SK-N-SH treated with all-trans-retinoic acid at 6 μM for 48 hours (cell line): ENCODE measurements at regions not wholly inside any gene's neighbourhood (a gene's known extent, or its start where the extent isn't known, plus 50 kb on each side); places are given as distances from the start of the nearest gene placed in this dataset.

Experiments
- ATAC-seq: fragments of 200-7000 bp; cut with Tn5 transposase; 3 replicates; pipeline ENCODE4 v1.9.1; 2020; ENCODE audit warnings: mild to moderate bottlenecking, moderate library complexity
- ARNTL ChIP-seq: fragments of 450-650 bp; formaldehyde crosslinking; IDR thresholded peaks from 2 replicates; pipeline ENCODE4 v1.5.0; 2020; ENCODE audit warnings: low read depth, mild to moderate bottlenecking, moderate library complexity, borderline replicate concordance
- BACH2 ChIP-seq: fragments of 250-450 bp; sonication (Bioruptor Pico); IDR thresholded peaks from 2 replicates; pipeline ENCODE4 v1.9.0; 2021; ENCODE audit warnings: mild to moderate bottlenecking, borderline replicate concordance
- CSDC2 ChIP-seq: fragments of 250-450 bp; sonication (Bioruptor Pico); IDR thresholded peaks from 2 replicates; pipeline ENCODE4 v1.5.0; 2020; ENCODE audit warnings: mild to moderate bottlenecking, moderate library complexity
- ISL1 ChIP-seq: fragments of 250-450 bp; sonication (Bioruptor Pico); IDR thresholded peaks from 2 replicates; pipeline ENCODE4 v2.1.2; 2022; ENCODE audit warnings: mild to moderate bottlenecking, moderate library complexity
- OSR1 ChIP-seq: fragments of 250-450 bp; sonication (Bioruptor Pico); IDR thresholded peaks from 2 replicates; pipeline ENCODE4 v1.8.0; 2022; ENCODE audit warnings: moderate library complexity, mild to moderate bottlenecking, inconsistent platforms
- PPARA ChIP-seq: fragments of 250-450 bp; sonication (Bioruptor Pico); IDR thresholded peaks from 2 replicates; pipeline ENCODE4 v1.5.0; 2020; ENCODE audit warnings: mild to moderate bottlenecking, borderline replicate concordance
- RARB ChIP-seq: fragments of 250-450 bp; sonication (Bioruptor Pico); IDR thresholded peaks from 2 replicates; pipeline ENCODE4 v1.8.0; 2021; ENCODE audit warnings: mild to moderate bottlenecking, moderate library complexity
- SNAI2 ChIP-seq: fragments of 250-450 bp; sonication (Bioruptor Pico); IDR thresholded peaks from 2 replicates; pipeline ENCODE4 v1.5.0; 2020; ENCODE audit warnings: mild to moderate bottlenecking, moderate library complexity
- TOX ChIP-seq: fragments of 250-450 bp; sonication (Bioruptor Pico); IDR thresholded peaks from 2 replicates; pipeline ENCODE4 v1.8.0; 2021; ENCODE audit warnings: mild to moderate bottlenecking, moderate library complexity, borderline replicate concordance
- ZFP3 ChIP-seq: fragments of 250-450 bp; sonication (Bioruptor Pico); IDR thresholded peaks from 2 replicates; pipeline ENCODE4 v1.5.0; 2020; ENCODE audit warnings: mild to moderate bottlenecking, moderate library complexity
- ZFP30 ChIP-seq: fragments of 450-650 bp; formaldehyde crosslinking; IDR thresholded peaks from 2 replicates; pipeline ENCODE4 v1.5.0; 2022; ENCODE audit warnings: mild to moderate bottlenecking, moderate library complexity
- ZNF565 ChIP-seq: fragments of 450-650 bp; formaldehyde crosslinking; conservative IDR thresholded peaks from 2 replicates; pipeline ENCODE4 v1.5.0; 2020; ENCODE audit warnings: low read depth, mild to moderate bottlenecking, moderate library complexity
- ZNF70 ChIP-seq: fragments of 450-650 bp; formaldehyde crosslinking; IDR thresholded peaks from 2 replicates; pipeline ENCODE4 v1.5.0; 2020; ENCODE audit warnings: mild to moderate bottlenecking, moderate library complexity
- TF ChIP-seq, protein P1 (sequence below): fragments of 250-450 bp; sonication (Bioruptor Pico); IDR thresholded peaks from 2 replicates; pipeline ENCODE4 v1.8.0; 2020; ENCODE audit warnings: mild to moderate bottlenecking, moderate library complexity, borderline replicate concordance
- TF ChIP-seq, protein P2 (sequence below): fragments of 250-450 bp; sonication (Bioruptor Pico); IDR thresholded peaks from 2 replicates; pipeline ENCODE4 v1.5.1; 2021; ENCODE audit warnings: mild to moderate bottlenecking, moderate library complexity
- TF ChIP-seq, protein P3 (sequence below): fragments of 250-450 bp; sonication (Bioruptor Pico); IDR thresholded peaks from 2 replicates; pipeline ENCODE4 v1.8.0; 2021; ENCODE audit warnings: low read depth, mild to moderate bottlenecking, moderate library complexity, borderline replicate concordance
- TF ChIP-seq, protein P4 (sequence below): fragments of 250-450 bp; sonication (Bioruptor Pico); IDR thresholded peaks from 2 replicates; pipeline ENCODE4 v1.5.1; 2020; ENCODE audit warnings: low read depth, mild to moderate bottlenecking, moderate library complexity
- TF ChIP-seq, protein P5 (sequence below): fragments of 250-450 bp; sonication (Bioruptor Pico); IDR thresholded peaks from 2 replicates; pipeline ENCODE4 v1.5.0; 2020; ENCODE audit warnings: mild to moderate bottlenecking, moderate library complexity

DNA sequence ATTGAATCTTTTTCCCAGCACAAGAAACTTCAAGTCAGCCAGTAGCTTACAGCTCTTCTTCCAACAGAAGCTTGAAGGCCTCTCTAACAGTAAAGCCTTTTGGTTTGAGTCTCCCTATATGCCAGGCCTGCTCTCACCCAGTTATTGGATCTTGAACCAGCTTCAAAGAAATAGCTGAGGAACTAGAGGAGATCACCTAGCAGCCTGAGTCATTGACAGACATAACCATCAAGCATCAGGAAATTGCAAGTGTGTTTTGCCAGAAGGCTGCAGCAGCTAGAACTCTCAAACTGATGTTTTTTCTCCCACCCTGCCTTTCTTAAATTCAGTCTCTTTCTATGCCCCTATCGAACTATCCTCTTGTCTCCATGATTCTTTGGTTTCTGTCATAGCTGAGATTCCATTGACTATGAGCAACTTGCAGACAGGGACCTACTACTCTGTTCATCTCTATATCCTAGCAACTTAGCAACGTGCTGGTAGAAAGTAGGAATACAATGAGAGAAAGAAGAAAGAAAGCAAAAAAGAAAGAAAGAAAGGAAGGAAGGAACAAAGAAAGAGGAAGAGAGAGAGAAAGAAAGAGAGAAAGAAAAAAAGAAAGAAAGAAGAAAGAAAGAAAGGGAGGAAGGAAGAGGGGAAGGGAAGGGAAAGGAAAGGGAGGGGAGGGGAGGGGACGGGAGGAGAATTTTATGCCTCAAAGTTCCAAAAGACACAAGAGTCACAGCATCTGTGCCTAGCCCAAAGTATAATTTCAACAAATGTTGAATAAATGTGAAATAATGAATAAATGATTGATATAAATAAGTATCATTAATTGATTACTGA lies 60.0 kb upstream of the FGGY start:
- TF ChIP-seq, protein P1, sequence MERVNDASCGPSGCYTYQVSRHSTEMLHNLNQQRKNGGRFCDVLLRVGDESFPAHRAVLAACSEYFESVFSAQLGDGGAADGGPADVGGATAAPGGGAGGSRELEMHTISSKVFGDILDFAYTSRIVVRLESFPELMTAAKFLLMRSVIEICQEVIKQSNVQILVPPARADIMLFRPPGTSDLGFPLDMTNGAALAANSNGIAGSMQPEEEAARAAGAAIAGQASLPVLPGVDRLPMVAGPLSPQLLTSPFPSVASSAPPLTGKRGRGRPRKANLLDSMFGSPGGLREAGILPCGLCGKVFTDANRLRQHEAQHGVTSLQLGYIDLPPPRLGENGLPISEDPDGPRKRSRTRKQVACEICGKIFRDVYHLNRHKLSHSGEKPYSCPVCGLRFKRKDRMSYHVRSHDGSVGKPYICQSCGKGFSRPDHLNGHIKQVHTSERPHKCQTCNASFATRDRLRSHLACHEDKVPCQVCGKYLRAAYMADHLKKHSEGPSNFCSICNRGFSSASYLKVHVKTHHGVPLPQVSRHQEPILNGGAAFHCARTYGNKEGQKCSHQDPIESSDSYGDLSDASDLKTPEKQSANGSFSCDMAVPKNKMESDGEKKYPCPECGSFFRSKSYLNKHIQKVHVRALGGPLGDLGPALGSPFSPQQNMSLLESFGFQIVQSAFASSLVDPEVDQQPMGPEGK (CRISPR knock-in tag), result no peak
- TF ChIP-seq ISL1 (CRISPR knock-in tag) (no peak), ZFP30 (no peak), ZFP3 (CRISPR knock-in tag) (no peak), BACH2 (CRISPR knock-in tag) (no peak), SNAI2 (CRISPR knock-in tag) (no peak), OSR1 (CRISPR knock-in tag) (no peak), TOX (CRISPR knock-in tag) (no peak), ZNF70 (CRISPR knock-in tag) (no peak), ZNF565 (CRISPR knock-in tag) (no peak), CSDC2 (CRISPR knock-in tag) (no peak), PPARA (no peak), RARB (CRISPR knock-in tag) (no peak), ARNTL (CRISPR knock-in tag) (no peak)
- TF ChIP-seq, protein P2, sequence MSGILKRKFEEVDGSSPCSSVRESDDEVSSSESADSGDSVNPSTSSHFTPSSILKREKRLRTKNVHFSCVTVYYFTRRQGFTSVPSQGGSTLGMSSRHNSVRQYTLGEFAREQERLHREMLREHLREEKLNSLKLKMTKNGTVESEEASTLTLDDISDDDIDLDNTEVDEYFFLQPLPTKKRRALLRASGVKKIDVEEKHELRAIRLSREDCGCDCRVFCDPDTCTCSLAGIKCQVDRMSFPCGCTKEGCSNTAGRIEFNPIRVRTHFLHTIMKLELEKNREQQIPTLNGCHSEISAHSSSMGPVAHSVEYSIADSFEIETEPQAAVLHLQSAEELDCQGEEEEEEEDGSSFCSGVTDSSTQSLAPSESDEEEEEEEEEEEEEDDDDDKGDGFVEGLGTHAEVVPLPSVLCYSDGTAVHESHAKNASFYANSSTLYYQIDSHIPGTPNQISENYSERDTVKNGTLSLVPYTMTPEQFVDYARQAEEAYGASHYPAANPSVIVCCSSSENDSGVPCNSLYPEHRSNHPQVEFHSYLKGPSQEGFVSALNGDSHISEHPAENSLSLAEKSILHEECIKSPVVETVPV (CRISPR knock-in tag), result no peak
- TF ChIP-seq, protein P3, sequence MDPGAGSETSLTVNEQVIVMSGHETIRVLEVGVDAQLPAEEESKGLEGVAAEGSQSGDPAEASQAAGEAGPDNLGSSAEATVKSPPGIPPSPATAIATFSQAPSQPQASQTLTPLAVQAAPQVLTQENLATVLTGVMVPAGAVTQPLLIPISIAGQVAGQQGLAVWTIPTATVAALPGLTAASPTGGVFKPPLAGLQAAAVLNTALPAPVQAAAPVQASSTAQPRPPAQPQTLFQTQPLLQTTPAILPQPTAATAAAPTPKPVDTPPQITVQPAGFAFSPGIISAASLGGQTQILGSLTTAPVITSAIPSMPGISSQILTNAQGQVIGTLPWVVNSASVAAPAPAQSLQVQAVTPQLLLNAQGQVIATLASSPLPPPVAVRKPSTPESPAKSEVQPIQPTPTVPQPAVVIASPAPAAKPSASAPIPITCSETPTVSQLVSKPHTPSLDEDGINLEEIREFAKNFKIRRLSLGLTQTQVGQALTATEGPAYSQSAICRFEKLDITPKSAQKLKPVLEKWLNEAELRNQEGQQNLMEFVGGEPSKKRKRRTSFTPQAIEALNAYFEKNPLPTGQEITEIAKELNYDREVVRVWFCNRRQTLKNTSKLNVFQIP (CRISPR knock-in tag), result no peak
- TF ChIP-seq, protein P4, sequence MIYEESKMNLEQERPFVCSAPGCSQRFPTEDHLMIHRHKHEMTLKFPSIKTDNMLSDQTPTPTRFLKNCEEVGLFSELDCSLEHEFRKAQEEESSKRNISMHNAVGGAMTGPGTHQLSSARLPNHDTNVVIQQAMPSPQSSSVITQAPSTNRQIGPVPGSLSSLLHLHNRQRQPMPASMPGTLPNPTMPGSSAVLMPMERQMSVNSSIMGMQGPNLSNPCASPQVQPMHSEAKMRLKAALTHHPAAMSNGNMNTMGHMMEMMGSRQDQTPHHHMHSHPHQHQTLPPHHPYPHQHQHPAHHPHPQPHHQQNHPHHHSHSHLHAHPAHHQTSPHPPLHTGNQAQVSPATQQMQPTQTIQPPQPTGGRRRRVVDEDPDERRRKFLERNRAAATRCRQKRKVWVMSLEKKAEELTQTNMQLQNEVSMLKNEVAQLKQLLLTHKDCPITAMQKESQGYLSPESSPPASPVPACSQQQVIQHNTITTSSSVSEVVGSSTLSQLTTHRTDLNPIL, result no peak
- TF ChIP-seq, protein P5, sequence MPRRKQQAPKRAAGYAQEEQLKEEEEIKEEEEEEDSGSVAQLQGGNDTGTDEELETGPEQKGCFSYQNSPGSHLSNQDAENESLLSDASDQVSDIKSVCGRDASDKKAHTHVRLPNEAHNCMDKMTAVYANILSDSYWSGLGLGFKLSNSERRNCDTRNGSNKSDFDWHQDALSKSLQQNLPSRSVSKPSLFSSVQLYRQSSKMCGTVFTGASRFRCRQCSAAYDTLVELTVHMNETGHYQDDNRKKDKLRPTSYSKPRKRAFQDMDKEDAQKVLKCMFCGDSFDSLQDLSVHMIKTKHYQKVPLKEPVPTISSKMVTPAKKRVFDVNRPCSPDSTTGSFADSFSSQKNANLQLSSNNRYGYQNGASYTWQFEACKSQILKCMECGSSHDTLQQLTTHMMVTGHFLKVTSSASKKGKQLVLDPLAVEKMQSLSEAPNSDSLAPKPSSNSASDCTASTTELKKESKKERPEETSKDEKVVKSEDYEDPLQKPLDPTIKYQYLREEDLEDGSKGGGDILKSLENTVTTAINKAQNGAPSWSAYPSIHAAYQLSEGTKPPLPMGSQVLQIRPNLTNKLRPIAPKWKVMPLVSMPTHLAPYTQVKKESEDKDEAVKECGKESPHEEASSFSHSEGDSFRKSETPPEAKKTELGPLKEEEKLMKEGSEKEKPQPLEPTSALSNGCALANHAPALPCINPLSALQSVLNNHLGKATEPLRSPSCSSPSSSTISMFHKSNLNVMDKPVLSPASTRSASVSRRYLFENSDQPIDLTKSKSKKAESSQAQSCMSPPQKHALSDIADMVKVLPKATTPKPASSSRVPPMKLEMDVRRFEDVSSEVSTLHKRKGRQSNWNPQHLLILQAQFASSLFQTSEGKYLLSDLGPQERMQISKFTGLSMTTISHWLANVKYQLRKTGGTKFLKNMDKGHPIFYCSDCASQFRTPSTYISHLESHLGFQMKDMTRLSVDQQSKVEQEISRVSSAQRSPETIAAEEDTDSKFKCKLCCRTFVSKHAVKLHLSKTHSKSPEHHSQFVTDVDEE, result no peak

DNA sequence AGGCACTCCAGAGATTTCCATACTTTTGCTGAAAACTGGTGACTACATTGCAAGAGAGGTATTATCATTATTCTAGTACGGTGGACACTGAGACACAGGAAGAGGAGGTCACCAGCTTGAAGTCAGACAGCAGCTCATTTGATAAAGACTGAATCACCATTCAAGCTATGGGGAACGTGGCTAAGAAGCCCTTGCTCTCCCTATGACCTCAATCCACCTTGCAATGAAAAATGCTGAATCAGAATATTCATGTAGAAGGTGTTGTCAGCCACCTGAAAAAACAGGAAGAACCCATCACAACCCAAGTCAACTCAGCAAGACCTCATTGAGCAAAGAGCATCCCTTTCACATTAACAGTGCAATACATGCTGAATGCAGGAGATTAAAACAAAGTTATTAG lies 59.0 kb upstream of the FGGY start:
- peak; percentile 26; the same call in 1 of the 3 replicates for ATAC-seq
- no peak for TF ChIP-seq ARNTL (CRISPR knock-in tag)
- no peak for TF ChIP-seq ZFP3 (CRISPR knock-in tag)
- TF ChIP-seq SNAI2 (CRISPR knock-in tag), result no peak
- TF ChIP-seq, protein P2 (CRISPR knock-in tag), result no peak
- TF ChIP-seq, protein P5, result no peak
- TF ChIP-seq ZNF565 (CRISPR knock-in tag), result no peak

More for the DNA sequence above, 60.0 kb upstream of the FGGY start:
- no peak for ATAC-seq
